Calu3 (cell line): ENCODE measurements at regions not wholly inside any gene's neighbourhood (a gene's known extent, or its start where the extent isn't known, plus 50 kb on each side); places are given as distances from the start of the nearest gene placed in this dataset.

Experiments used
- BruUV-seq: library from RNA; stranded (reverse); fragments of 400-500 nt; replicated peaks from 2 replicates; lab custom pipeline; 2021; lab: Mats Ljungman, UMichigan
- CTCF ChIA-PET: fragments of 300-600 bp; sonication (Branson Sonifier 250); formaldehyde crosslinking; loops from one replicate; lab custom pipeline; 2022; ENCODE audit warnings: antibody characterized with exemption; lab: Charles Lee
- DNase-seq: peaks from one replicate; pipeline ENCODE4 v3.0.0; 2022
- H3K27ac Mint-ChIP-seq: one replicate; pipeline ENCODE4 v1.8.0; 2022; ENCODE audit warnings: mixed read lengths; ENCODE audit not compliant: unreplicated experiment
- H3K27me3 Mint-ChIP-seq: one replicate; pipeline ENCODE4 v1.8.0; 2022; ENCODE audit warnings: mixed read lengths; ENCODE audit not compliant: unreplicated experiment
- H3K36me3 Mint-ChIP-seq: one replicate; pipeline ENCODE4 v1.8.0; 2022; ENCODE audit warnings: mild to moderate bottlenecking, moderate library complexity, mixed read lengths; ENCODE audit not compliant: insufficient read depth, unreplicated experiment
- H3K4me1 Mint-ChIP-seq: one replicate; pipeline ENCODE4 v1.8.0; 2022; ENCODE audit warnings: mild to moderate bottlenecking, low read depth, mixed read lengths; ENCODE audit not compliant: unreplicated experiment
- H3K4me3 Mint-ChIP-seq: one replicate; pipeline ENCODE4 v1.8.0; 2022; ENCODE audit warnings: mild to moderate bottlenecking, low read depth, moderate library complexity, mixed read lengths; ENCODE audit not compliant: unreplicated experiment
- H3K9me3 Mint-ChIP-seq: one replicate; pipeline ENCODE4 v1.8.0; 2022; ENCODE audit warnings: low read depth, mixed read lengths; ENCODE audit not compliant: unreplicated experiment
- intact Hi-C: fragments of 100-400 bp; cut with micrococcal nuclease; formaldehyde crosslinking; loops from one replicate; pipeline ENCODE4 v1.10.0; 2022; ENCODE audit not compliant: unreplicated experiment
- TF ChIP-seq, protein P1 (sequence below): fragments of 200-600 bp; IDR thresholded peaks from one replicate; pipeline ENCODE4 v1.8.0; 2022; ENCODE audit warnings: antibody characterized with exemption; ENCODE audit not compliant: unreplicated experiment

DNA sequence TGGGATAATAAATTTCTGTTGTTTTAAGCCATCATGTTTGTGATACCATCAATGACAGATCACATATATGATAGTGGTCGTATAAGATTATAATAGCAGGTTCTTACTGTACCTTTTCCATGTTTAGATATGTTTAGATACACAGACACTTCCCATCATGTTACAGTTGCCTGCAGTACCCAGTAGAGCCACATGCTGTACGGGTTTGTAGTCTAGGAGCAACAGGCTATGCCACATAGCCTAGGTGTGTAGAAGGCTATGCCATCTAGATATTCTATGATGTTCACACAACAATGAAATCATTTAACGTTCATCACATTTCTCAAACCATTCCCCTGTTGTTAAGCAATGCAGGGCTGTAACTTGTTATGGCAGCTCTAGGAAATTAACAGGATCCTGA, 132.9 kb upstream of the SH3BP4 start:
- Mint-ChIP-seq H3K27me3 (peaks cover 43% of the 10 kb centered on the region), H3K4me1 (no peaks in the 10 kb centered on the region), H3K4me3 (no peak overlapping the region), H3K27ac (no peak overlapping the region), H3K36me3 (no peaks in the 10 kb centered on the region), H3K9me3 (no peaks in the 10 kb centered on the region)
- no peak for DNase-seq
- CTCF ChIA-PET = no interaction called here
- BruUV-seq = no TSS peak
- TF ChIP-seq, protein P1, sequence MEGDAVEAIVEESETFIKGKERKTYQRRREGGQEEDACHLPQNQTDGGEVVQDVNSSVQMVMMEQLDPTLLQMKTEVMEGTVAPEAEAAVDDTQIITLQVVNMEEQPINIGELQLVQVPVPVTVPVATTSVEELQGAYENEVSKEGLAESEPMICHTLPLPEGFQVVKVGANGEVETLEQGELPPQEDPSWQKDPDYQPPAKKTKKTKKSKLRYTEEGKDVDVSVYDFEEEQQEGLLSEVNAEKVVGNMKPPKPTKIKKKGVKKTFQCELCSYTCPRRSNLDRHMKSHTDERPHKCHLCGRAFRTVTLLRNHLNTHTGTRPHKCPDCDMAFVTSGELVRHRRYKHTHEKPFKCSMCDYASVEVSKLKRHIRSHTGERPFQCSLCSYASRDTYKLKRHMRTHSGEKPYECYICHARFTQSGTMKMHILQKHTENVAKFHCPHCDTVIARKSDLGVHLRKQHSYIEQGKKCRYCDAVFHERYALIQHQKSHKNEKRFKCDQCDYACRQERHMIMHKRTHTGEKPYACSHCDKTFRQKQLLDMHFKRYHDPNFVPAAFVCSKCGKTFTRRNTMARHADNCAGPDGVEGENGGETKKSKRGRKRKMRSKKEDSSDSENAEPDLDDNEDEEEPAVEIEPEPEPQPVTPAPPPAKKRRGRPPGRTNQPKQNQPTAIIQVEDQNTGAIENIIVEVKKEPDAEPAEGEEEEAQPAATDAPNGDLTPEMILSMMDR = no peak
- intact Hi-C loops = no loop called here

DNA sequence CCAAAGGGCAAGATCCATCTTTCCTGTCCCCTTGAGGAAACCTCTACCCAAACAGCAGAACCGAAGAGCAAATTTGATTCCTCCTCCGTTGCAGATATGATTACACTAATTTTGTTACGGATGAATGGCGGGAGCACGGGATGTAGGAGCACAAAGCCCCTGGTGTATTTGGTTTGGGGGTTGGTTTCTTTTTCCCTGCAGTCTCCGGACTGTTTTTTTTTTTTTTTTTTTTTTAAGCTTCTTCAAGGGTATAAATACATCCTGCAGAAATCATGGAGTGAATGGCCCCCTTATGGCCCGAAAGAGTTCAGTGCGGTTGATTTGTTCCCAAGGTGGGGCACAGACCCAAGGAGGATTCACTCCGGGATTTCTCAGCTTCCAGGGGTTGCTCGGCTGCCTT, 135.3 kb upstream of the SH3BP4 start:
- H3K36me3 Mint-ChIP-seq = no peaks in the 10 kb centered on the region
- no peaks in the 10 kb centered on the region for H3K4me1 Mint-ChIP-seq
- H3K27ac Mint-ChIP-seq = no peak overlapping the region
- H3K27me3 Mint-ChIP-seq = peaks cover 67% of the 10 kb centered on the region
- no peak for DNase-seq
- H3K9me3 Mint-ChIP-seq = no peaks in the 10 kb centered on the region
- intact Hi-C loops = no loop called here
- no peak overlapping the region for H3K4me3 Mint-ChIP-seq
- CTCF ChIA-PET = no interaction called here
- no TSS peak for BruUV-seq
- TF ChIP-seq, protein P1 = no peak

- TF ChIP-seq, protein P1 = no peak
- Mint-ChIP-seq H3K27ac (no peak overlapping the region), H3K27me3 (peaks cover 69% of the 10 kb centered on the region), H3K36me3 (no peaks in the 10 kb centered on the region), H3K9me3 (no peaks in the 10 kb centered on the region), H3K4me1 (no peaks in the 10 kb centered on the region), H3K4me3 (no peak overlapping the region)
- intact Hi-C loops = no loop called here
- CTCF ChIA-PET = no interaction called here
- no TSS peak for BruUV-seq
- no peak for DNase-seq
Measured at GRCh38 chr2:234816056-234816455, 135.8 kb upstream of the SH3BP4 start.

- Mint-ChIP-seq H3K27ac (no peak overlapping the region), H3K4me3 (no peak overlapping the region), H3K4me1 (no peaks in the 10 kb centered on the region), H3K27me3 (peaks cover 86% of the 10 kb centered on the region), H3K36me3 (no peaks in the 10 kb centered on the region), H3K9me3 (no peaks in the 10 kb centered on the region)
- no TSS peak for BruUV-seq
- intact Hi-C loops = no loop called here
- DNase-seq = no peak
- CTCF ChIA-PET = no interaction called here
- TF ChIP-seq, protein P1 = no peak
Measured at GRCh38 chr2:234814374-234814773, 137.4 kb upstream of the SH3BP4 start.
